Mammary epithelial cell (primary cell): ENCODE measurements at regions not wholly inside any gene's neighbourhood (a gene's known extent, or its start where the extent isn't known, plus 50 kb on each side); places are given as distances from the start of the nearest gene placed in this dataset.

Experiments
- CTCF ChIP-seq, 2 donors: IDR thresholded peaks in 1 of 2; conservative IDR thresholded peaks in 1 of 2; 2 replicates each; pipeline ENCODE4 v1.5.1; 2011 to 2012; ENCODE audit warnings: inconsistent platforms in 2 of 2, low read length in 2 of 2, mild to moderate bottlenecking in 2 of 2, control low read depth in 1 of 2, low read depth in 1 of 2; ENCODE audit not compliant: insufficient read depth in 1 of 2; ENCODE audit errors: extremely low read depth in 1 of 2
- EZH2 ChIP-seq: IDR thresholded peaks from 2 replicates; pipeline ENCODE4 v1.6.1; 2012; ENCODE audit warnings: low read length, inconsistent platforms, borderline replicate concordance

DNA sequence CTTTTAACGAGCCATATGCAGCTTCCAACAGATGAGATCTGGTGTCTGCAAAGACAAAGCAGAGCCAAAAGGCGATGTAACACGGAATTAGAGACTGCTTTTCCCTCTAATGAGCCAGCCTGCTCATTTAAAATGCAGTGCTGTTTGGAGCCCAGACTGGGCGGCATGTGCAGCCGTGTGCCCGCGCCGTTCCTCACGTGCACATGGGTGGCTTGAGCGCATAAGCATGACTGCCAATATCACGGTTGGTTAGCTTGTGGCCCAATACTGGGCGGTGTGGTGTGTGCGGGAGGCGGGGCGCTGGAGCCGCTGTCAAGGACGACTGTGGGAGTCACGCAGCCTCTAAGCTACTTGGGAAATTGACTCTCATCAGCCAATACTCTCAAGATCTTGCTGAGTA is 87.0 kb upstream of the SCOC start:
- TF ChIP-seq CTCF (conservative IDR thresholded peaks at IDR 0.05 in 1 of 2, IDR thresholded peaks at IDR 0.05 in 1 of 2; ENCODE audit: extremely low read depth in 1 of 2, insufficient read depth in 1 of 2, low read depth in 1 of 2, low read length in 2 of 2) (no peak), EZH2 (no peak)
